Colonic mucosa (tissue), 4 donors: ENCODE measurements at regions not wholly inside any gene's neighbourhood (a gene's known extent, or its start where the extent isn't known, plus 50 kb on each side); places are given as distances from the start of the nearest gene placed in this dataset.

ENCODE experiments used
- DNase-seq: peaks from one replicate; pipeline ENCODE4 v3.0.0-alpha.2; 2020
- H3K27ac ChIP-seq: fragments of 200-600 bp; one replicate; pipeline ENCODE4 v1.8.0; 2021
- H3K27me3 ChIP-seq: fragments of 200-600 bp; one replicate; pipeline ENCODE4 v1.8.0; 2021
- H3K36me3 ChIP-seq: fragments of 200-600 bp; one replicate; pipeline ENCODE4 v1.8.0; 2021
- H3K4me1 ChIP-seq: fragments of 200-600 bp; one replicate; pipeline ENCODE4 v1.8.0; 2021; ENCODE audit warnings: mild to moderate bottlenecking
- H3K4me3 ChIP-seq: fragments of 200-600 bp; one replicate; pipeline ENCODE4 v1.8.0; 2021
- H3K9ac ChIP-seq, 2 donors: one replicate each; pipeline ENCODE4 v1.7.0; 2013; ENCODE audit warnings: control low read depth in 2 of 2, low read depth in 2 of 2, low read length in 2 of 2
- H3K9me3 ChIP-seq: fragments of 200-600 bp; one replicate; pipeline ENCODE4 v1.8.0; 2021
- intact Hi-C: fragments of 100-400 bp; cut with DNase I; formaldehyde crosslinking; loops from one replicate; pipeline ENCODE4 v1.14.1; 2022
- TF ChIP-seq, protein P1 (sequence below): fragments of 200-600 bp; IDR thresholded peaks from one replicate; pipeline ENCODE4 v1.8.0; 2022; ENCODE audit warnings: antibody characterized with exemption, mild to moderate bottlenecking
- donor health status: healthy.
- donor health status: DM: no; HTN: no; CAD: no.
- donor health status: DM: no; HTN: no; CAD: no.

DNA sequence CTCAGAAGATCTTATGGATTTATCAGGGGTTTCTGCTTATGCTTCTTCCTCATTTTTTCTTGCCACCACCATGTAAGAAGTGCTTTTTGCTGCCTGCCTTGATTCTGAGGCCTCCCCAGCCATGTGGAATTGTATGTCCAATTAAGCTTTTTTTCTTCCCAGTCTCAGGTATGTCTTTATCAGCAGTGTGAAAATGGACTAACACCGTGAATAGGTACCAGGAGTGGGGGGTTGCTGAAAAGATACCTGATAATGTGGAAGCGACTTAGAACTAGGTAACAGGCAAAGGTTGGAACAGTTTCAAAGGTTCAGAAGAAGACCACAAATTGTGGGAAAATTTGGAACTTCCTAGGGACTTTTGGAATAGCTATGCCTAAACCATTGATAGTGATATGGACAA is 1222.5 kb upstream of the NUDT12 start:
- H3K9ac ChIP-seq, result no peak overlapping the region
- H3K4me1 ChIP-seq, result no peaks in the 10 kb centered on the region
- H3K4me3 ChIP-seq, result no peak overlapping the region
- TF ChIP-seq, protein P1, sequence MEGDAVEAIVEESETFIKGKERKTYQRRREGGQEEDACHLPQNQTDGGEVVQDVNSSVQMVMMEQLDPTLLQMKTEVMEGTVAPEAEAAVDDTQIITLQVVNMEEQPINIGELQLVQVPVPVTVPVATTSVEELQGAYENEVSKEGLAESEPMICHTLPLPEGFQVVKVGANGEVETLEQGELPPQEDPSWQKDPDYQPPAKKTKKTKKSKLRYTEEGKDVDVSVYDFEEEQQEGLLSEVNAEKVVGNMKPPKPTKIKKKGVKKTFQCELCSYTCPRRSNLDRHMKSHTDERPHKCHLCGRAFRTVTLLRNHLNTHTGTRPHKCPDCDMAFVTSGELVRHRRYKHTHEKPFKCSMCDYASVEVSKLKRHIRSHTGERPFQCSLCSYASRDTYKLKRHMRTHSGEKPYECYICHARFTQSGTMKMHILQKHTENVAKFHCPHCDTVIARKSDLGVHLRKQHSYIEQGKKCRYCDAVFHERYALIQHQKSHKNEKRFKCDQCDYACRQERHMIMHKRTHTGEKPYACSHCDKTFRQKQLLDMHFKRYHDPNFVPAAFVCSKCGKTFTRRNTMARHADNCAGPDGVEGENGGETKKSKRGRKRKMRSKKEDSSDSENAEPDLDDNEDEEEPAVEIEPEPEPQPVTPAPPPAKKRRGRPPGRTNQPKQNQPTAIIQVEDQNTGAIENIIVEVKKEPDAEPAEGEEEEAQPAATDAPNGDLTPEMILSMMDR, result no peak
- H3K9me3 ChIP-seq, result no peaks in the 10 kb centered on the region
- H3K27me3 ChIP-seq, result no peaks in the 10 kb centered on the region
- no peak for DNase-seq
- intact Hi-C loops, result no loop called here
- H3K36me3 ChIP-seq, result no peaks in the 10 kb centered on the region
- no peak overlapping the region for H3K27ac ChIP-seq

DNA sequence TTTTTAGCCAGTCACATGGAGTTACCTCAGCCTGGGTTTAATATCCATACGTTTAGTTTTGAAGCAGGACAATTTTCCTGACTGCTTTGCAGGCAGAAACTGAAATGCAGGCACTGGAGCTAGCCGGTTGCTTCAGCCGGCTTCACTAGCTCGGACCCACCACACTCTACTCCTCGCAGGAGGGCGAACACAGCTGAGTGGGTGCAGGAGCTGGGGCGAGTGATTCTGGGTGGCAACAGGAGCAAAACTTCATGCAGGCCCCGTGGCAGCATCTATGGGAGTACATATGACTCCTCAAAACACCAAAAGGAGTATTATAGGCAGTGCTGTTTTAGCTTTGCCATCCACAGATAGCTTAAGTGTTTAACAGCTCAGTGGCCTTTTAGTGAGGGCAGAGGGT is 1211.8 kb upstream of the NUDT12 start:
- no peaks in the 10 kb centered on the region for H3K36me3 ChIP-seq
- H3K27ac ChIP-seq, result no peak overlapping the region
- TF ChIP-seq, protein P1, result no peak
- no peak for DNase-seq
- no peaks in the 10 kb centered on the region for H3K27me3 ChIP-seq
- no peak overlapping the region for H3K9ac ChIP-seq
- no peaks in the 10 kb centered on the region for H3K9me3 ChIP-seq
- intact Hi-C loops, result no loop called here
- no peak overlapping the region for H3K4me3 ChIP-seq
- no peaks in the 10 kb centered on the region for H3K4me1 ChIP-seq

DNA sequence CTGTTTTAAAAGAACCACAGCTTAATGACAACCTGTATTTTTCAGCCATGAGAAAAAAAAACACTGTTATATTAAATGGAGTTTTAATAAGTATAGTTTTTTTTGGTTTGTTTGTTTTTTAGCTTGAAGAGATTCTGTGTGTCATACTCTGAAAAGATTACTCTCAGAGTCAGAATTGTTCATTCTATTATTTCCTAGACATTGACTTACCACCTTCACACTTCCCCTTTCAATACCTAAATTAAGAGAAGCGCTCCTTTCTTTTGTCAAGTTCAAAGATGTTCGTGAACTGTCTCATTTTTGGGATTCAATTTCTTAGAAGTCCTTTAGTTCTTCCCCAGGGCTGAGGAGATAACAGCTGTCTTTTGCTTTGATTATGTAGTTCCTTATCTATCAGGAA is 1201.6 kb upstream of the NUDT12 start:
- intact Hi-C loops, result no loop called here
- Histone ChIP-seq H3K4me1 (no peaks in the 10 kb centered on the region), H3K36me3 (no peaks in the 10 kb centered on the region), H3K27ac (no peak overlapping the region), H3K27me3 (no peaks in the 10 kb centered on the region), H3K9me3 (no peaks in the 10 kb centered on the region), H3K4me3 (no peak overlapping the region), H3K9ac (no peak overlapping the region)
- TF ChIP-seq, protein P1, result no peak
- DNase-seq, result no peak

DNA sequence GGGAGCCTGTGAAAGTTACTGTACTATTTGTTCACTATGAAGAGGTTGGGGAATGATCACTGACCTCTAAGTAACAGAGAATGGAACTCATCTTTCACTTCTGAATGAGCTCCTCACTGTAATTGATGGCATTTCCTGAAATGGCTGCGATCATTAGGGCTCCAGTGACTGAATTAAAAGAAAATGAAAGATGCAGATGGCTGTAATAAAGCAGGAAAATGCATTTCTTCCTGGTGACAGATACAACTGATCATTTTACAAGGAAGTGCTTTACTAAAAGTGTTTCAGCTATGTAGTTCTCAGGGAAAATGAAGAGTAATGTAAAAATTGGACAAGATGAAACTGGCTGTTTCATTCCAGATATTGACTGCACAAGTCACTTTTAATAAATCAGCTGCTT is 1200.6 kb upstream of the NUDT12 start:
- intact Hi-C loops, result no loop called here
- Histone ChIP-seq H3K9me3 (no peaks in the 10 kb centered on the region), H3K27me3 (no peaks in the 10 kb centered on the region), H3K4me3 (no peak overlapping the region), H3K36me3 (no peaks in the 10 kb centered on the region), H3K27ac (no peak overlapping the region), H3K9ac (no peak overlapping the region), H3K4me1 (no peaks in the 10 kb centered on the region)
- no peak for DNase-seq
- TF ChIP-seq, protein P1, result no peak

DNA sequence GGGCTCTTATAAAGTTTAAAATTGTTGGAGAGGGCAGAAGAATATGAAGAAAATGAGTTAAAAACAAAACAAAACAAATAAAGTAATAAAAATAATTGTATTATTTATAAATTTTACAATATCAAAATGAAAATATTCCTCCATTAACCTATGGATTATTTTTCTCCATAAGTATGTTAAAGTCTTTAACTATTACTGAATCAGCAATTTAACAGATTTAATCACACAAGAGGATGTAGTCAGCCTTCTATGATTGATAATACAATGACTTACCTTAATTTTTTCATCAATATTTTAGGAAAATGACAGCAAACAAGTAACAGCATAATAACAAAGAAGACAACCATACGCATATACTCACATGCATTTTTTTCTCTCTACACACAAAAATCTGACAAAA is 1195.3 kb upstream of the NUDT12 start:
- H3K27ac ChIP-seq, result no peak overlapping the region
- H3K4me1 ChIP-seq, result no peaks in the 10 kb centered on the region
- no peak overlapping the region for H3K4me3 ChIP-seq
- H3K9me3 ChIP-seq, result no peaks in the 10 kb centered on the region
- H3K9ac ChIP-seq, result no peak overlapping the region
- DNase-seq, result no peak
- TF ChIP-seq, protein P1, result no peak
- intact Hi-C loops, result no loop called here
- no peaks in the 10 kb centered on the region for H3K27me3 ChIP-seq
- no peaks in the 10 kb centered on the region for H3K36me3 ChIP-seq

DNA sequence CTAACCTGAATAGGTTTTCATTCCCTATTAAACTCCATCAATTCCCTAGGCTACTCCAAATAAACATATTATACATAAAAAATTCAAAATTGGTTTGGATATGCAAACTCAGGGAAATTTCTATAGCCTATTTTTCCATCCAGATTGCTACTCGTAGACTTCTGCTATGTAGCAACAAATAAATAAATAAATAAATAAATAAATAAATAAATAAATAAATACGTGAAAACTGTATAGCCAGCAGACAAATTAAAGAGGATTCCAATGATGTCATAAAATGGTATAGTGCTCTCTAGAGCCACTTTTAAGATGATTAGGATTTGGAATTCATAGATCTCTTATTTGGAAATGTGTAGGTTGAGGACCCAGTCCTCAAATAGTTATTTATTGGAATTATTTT is 1193.2 kb upstream of the NUDT12 start:
- no peak for DNase-seq

More for the DNA sequence above, 1193.2 kb upstream of the NUDT12 start:
- no peaks in the 10 kb centered on the region for H3K4me1 ChIP-seq
- TF ChIP-seq, protein P1, result no peak
- H3K9me3 ChIP-seq, result no peaks in the 10 kb centered on the region
- no peak overlapping the region for H3K27ac ChIP-seq
- H3K9ac ChIP-seq, result no peak overlapping the region
- H3K4me3 ChIP-seq, result no peak overlapping the region
- intact Hi-C loops, result no loop called here
- no peaks in the 10 kb centered on the region for H3K27me3 ChIP-seq
- H3K36me3 ChIP-seq, result no peaks in the 10 kb centered on the region
